ENCODE measurements at regions not wholly inside any gene's neighbourhood (a gene's known extent, or its start where the extent isn't known, plus 50 kb on each side); places are given as distances from the start of the nearest gene placed in this dataset.

DNA sequence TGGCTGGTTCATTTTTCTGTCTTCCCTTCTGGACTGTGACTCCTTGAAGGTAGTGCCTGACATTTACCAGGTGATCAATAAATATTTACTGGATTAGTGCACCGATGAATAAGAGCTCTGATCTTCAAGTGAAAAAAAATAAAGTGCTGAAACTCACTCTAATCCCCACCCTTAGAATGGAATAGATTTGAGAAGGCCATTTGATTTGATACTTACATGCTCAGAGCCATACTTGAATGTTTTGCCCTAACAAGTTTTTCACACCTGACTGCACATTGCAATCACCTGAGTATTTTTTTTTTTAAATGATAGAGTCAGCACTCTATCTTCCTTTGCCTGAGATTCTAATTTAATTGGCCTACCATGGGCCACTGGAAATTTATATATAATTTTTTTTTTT, 105.7 kb downstream of the LRRC70 start:
- DNase-seq (ENCODE audit: low read depth), result no peak

DNA sequence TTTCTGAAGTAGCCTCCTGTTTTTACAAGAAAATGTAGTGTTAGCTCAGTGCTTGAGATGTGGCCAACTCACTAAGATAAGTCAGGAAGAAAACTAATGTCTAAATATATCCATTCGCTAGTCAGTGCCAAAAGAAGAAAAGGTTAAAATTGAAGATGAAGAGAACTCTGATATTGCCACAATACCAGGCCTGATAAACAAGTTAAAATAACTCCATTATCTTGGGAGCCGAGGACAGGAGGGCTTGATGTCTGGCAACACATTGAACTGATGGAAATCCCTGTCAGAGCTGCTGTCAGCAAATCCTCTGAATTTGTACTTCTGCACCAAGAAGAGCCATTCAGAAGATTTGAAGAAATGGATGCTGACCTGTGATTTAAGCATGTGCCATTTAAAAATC, 103.4 kb downstream of the LRRC70 start:
- no peak for DNase-seq (ENCODE audit: low read depth)

DNA sequence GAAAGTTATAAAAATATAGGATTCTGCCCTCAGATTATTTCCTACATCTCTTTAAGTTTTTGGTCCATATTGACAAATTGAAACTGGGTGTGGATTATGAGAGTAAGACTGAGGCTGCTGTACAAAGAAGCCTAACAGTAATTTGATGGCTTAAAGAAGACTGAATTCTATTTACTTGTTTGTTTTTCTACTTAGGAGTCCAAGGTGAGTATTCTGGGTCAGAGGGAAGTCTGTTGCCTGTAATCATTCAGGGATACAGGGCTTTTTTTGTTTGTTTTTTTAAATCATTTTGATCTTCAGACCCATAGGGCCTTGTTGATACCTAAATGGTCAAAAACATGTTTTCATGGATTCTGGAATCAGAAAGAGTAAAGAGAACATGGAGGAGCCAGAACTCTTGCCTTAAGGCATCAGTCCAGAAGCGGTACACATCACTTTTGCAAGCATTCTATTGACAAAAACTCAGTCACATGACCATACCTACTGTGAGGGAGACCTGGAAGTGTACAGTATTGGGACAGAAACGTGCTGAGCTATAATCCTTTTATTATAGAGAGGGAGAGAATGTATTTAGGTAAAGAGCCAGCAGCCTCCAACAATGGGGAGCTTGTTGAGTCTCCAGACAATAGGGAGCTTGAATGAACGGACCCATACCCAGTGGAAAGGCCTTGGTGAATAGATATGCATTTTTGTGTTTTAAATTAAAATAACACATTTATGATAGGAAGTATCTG, 102.7 kb downstream of the LRRC70 start:
- no peak for DNase-seq (ENCODE audit: low read depth)

GRCh38 chr5:62680121-62680520, 101.5 kb downstream of the LRRC70 start:
- no peak for DNase-seq (ENCODE audit: low read depth)

All from HT1080 (cell line).